Iris pigment epithelial cell (primary cell): ENCODE measurements at regions not wholly inside any gene's neighbourhood (a gene's known extent, or its start where the extent isn't known, plus 50 kb on each side); places are given as distances from the start of the nearest gene placed in this dataset.

Experiments used
- DNase-seq: peaks from one replicate; pipeline ENCODE4 v3.0.0-alpha.2; 2011; ENCODE audit warnings: low read depth

DNA sequence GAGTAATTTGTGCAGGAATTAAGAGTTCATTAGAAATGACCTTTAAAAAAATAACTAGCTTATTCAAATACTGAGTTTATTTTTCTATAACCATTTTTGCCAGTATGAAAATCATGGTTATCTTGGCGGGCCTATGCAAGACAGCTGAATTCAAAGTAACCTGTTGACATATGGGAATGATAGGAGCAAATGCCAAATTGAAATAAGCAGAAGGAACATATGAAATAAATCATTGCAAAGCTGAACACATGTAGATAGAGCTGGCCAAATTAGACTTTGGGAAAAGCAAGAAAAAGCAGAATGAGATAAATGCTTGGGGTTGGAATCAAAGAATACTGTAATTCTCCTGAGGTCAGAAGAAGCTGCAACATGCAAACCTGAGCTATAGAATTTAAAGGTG, 372.5 kb downstream of the ADAMTS20 start:
- no peak for DNase-seq

GRCh38 chr12:43177276-43177675, 374.7 kb downstream of the ADAMTS20 start:
- DNase-seq: no peak

DNA sequence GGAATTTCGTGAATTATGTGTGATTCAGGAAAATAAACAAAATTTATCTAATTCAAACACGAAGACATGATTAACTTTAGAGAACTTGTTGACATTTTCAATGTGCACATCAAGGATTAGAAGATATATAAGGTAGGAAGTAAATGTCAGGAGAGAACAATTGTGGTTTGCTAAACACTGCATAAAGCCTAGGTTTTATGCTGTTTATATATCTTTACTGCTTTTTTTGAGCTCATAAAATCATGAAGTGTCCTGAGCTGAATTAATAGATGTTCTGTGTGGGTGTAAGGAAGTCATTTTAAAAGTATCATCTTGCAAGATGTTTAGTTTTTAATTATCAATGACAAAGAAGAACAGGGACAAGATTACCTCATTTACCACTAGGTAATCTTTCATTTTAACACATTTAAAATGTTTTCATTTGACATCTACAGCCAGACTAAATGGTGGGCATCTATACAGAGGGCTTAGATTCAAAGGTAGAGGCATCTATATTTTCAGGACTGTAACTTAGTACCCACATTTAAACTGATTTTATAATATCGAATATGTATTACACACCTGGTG, 382.8 kb downstream of the ADAMTS20 start:
- no peak for DNase-seq

GRCh38 chr12:43167691-43168090, 384.3 kb downstream of the ADAMTS20 start:
- DNase-seq: no peak

DNA sequence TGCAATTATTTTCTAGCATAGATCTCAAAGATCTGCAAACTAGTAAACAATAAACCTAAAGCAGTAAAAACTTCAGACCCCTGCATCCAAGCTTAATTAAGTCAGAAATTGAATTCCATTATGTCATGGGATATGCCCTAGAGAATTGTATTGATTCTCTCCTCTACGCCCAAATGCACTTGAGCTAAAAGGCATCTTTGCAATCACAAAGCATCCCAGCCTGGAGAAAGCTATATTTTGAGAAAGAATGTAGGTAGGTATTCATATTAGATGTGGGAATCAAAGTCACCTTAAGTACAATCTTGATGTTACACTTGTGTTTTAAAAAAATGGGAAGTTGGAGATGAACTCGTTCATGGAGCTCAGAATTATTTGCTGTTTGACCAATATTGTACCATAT, 386.7 kb downstream of the ADAMTS20 start:
- DNase-seq: no peak

DNA sequence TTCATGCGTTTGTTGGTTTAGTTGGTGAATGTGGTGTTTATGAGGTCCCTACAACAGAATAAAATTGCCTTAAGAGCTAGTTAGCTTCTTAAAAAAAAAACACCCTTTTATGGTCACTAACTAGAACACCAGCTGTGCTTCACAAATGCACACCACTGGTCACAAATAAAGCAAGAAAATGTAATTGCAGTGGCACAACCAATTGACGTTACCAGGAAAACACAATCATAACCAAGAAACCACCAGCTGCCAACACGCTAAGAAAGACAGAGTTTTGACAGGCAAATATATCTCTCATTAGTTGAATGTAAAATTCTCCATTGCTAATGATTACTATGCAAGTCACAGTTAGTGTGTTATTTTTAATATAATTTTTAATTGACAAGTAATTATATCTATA, 389.9 kb downstream of the ADAMTS20 start:
- no peak for DNase-seq

- DNase-seq: no peak
These were observed 392.5 kb downstream of the ADAMTS20 start for GRCh38 chr12:43159506-43159905.

- DNase-seq: no peak
These were observed 393.9 kb downstream of the ADAMTS20 start for GRCh38 chr12:43158126-43158525.

- no peak for DNase-seq
These were observed 396.6 kb downstream of the ADAMTS20 start for GRCh38 chr12:43155376-43155775.

- DNase-seq: no peak
These were observed 397.4 kb downstream of the ADAMTS20 start for GRCh38 chr12:43154498-43155045.

GRCh38 chr12:43151441-43151981, 400.5 kb downstream of the ADAMTS20 start:
- DNase-seq: no peak

DNA sequence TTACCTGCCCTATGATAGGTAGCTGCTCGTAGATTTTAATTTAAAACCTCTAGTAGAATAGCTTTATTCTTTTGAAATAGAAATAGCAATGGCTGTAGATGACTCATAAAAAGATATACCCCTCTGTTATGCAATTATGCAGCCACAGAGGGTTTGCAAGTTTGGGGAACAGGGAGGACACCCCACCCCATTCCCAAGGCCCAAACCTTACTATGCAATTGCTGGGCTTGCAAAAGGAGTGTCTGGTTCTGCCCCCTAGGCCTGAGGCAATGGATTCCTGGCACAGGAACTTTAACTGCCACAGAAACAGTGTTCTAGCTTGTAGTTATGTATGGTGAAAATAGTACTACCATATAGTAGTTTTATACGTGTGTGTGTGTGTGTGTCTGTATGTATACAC, 403.3 kb downstream of the ADAMTS20 start:
- peak; percentile 2 for DNase-seq

DNA sequence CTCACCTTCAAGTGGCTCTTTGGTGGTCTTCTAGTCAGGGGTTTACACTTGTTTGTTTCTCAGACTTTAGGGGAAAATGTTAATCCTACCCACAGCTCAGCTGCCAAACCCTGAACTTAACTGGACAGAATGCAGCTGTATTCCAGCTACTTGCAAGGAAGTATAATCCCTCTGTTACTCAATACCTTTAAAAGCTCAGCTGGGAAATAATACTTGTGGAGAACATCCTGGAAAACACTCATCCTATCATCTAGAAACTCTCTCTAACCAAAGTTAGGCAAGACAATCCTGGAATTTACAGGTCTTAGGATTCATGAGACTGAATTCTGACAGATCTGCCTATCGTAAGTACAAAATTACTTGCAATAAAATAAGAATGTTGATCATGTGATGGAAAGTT, 404.1 kb downstream of the ADAMTS20 start:
- DNase-seq: peak; percentile 7

GRCh38 chr12:43145481-43145880, 406.5 kb downstream of the ADAMTS20 start:
- DNase-seq: no peak

DNA sequence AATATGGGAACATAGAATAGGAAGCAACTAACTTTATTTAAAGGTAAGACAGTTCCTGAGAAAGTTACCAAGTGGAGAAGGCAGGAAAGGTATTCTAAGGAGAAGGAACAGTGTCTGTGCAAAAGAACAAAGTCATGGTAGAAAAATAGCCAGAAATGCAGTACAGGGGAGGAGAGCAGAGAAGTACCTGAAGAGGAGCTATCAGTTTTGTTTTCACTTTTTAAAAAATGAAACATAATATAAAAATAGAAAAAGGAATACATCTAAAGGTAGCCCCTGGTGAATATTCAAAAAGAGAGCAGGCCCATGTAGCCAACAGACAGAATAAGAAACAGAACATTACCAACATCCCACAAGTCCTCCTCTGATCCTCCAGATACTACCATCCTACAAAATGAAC, 408.7 kb downstream of the ADAMTS20 start:
- DNase-seq: no peak

DNA sequence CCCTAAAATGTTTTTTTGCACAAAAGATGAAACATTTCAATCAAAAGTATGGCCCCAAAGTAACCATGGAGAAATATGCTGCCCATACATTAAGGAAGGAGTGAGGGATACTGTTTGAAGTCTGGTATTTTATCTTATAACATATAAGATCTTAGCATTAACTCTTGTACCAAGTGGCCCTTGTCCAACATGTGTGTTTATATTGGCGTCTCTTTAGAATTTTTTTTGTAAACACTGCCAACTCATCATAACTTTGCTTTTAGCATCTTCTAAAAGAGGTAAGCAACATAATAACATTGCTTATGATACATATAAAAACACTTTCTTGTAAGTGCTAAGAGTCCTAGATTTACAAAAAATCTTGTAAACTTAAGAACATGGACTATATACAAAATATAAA, 419.7 kb downstream of the ADAMTS20 start:
- DNase-seq: peak; percentile 28

GRCh38 chr12:43131301-43131700, 420.7 kb downstream of the ADAMTS20 start:
- DNase-seq: no peak

- no peak for DNase-seq
These were observed 424.0 kb downstream of the ADAMTS20 start for GRCh38 chr12:43127886-43128549.

GRCh38 chr12:43126652-43127375, 425.2 kb downstream of the ADAMTS20 start:
- no peak for DNase-seq

- DNase-seq: no peak
These were observed 428.5 kb downstream of the ADAMTS20 start for GRCh38 chr12:43123461-43123860.

- DNase-seq: no peak
These were observed 431.9 kb downstream of the ADAMTS20 start for GRCh38 chr12:43120150-43120549.

DNA sequence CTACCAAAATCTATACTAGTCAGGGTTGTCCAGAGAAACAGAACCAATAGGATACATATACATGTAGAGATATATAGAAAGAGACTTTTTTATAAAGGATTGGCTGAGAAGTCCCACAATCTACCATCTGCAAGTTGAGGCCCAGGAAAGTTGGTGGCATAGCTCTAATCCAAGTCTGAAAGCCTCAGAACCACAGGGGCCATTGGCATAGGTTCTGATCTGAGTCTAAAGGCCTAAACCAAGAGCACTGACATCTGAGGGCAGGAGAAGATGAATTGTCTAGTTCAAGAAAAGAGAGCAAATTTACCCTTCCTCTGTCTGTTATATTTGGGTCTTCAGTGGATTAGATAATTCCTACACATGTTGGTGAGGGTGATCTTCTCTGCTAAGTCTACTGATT, 433.1 kb downstream of the ADAMTS20 start:
- DNase-seq: no peak

DNA sequence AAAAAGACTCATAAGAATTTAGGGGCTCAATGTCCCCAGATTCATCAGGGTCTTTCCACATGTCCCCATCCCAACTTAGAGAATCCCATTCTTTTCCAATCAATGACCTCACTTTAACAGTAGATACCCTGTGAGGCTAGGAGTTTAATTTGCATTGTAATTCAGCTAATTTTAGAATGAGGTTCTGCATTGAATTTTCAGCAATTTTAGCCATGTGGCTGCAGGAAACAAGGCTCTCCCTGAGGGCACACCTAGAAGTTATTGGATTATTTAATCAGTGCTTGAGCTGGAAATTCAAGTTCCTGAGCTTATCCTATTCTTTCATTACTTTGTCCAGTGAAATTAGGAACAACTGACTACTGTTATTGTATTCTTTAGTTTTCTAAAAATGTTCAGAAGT, 433.8 kb downstream of the ADAMTS20 start:
- DNase-seq: no peak
